22Rv1 (cell line): ENCODE measurements at regions not wholly inside any gene's neighbourhood (a gene's known extent, or its start where the extent isn't known, plus 50 kb on each side); places are given as distances from the start of the nearest gene placed in this dataset.
"Not testable (repeated sequence)": the region's sequence is repeated elsewhere in the genome, so short reads cannot be mapped to it uniquely, and the experiment has no call there.

Experiments used
- H3K27ac ChIP-seq: fragments of 450-650 bp; 2 replicates; pipeline ENCODE4 v1.5.1; 2017
- CTCF ChIP-seq: fragments of 450-650 bp; IDR thresholded peaks from 2 replicates; pipeline ENCODE4 v1.5.1; 2017; ENCODE audit warnings: mild to moderate bottlenecking
- ZFX ChIP-seq: fragments of 450-650 bp; IDR thresholded peaks from 2 replicates; pipeline ENCODE4 v1.6.1; 2017; ENCODE audit warnings: antibody characterized with exemption, borderline replicate concordance

- H3K27ac ChIP-seq = no peak overlapping the region
- TF ChIP-seq CTCF (no peak), ZFX (no peak)
Observed at GRCh38 chr1:229148041-229148671, 122.8 kb upstream of the RAB4A start.

GRCh38 chr1:229148743-229149142, 122.2 kb upstream of the RAB4A start:
- TF ChIP-seq CTCF (no peak), ZFX (no peak)
- H3K27ac ChIP-seq = no peak overlapping the region

GRCh38 chr1:229149435-229149834, 121.5 kb upstream of the RAB4A start:
- no peak overlapping the region for H3K27ac ChIP-seq
- TF ChIP-seq CTCF (no peak), ZFX (no peak)

- no peak overlapping the region for H3K27ac ChIP-seq
- no peak for TF ChIP-seq ZFX
Observed at GRCh38 chr1:229150518-229150917, 120.4 kb upstream of the RAB4A start.

GRCh38 chr1:229151412-229151811, 119.5 kb upstream of the RAB4A start:
- H3K27ac ChIP-seq = not testable (repeated sequence)

GRCh38 chr1:229152311-229152710, 118.6 kb upstream of the RAB4A start:
- no peak overlapping the region for H3K27ac ChIP-seq
- TF ChIP-seq CTCF (no peak), ZFX (no peak)

GRCh38 chr1:229153955-229154548, 116.9 kb upstream of the RAB4A start:
- no peak overlapping the region for H3K27ac ChIP-seq
- no peak for TF ChIP-seq ZFX
- TF ChIP-seq CTCF = no peak

- TF ChIP-seq CTCF = no peak
- TF ChIP-seq ZFX = no peak
- no peak overlapping the region for H3K27ac ChIP-seq
Observed at GRCh38 chr1:229154811-229155210, 116.1 kb upstream of the RAB4A start.
